ENCODE measurements at regions not wholly inside any gene's neighbourhood (a gene's known extent, or its start where the extent isn't known, plus 50 kb on each side); places are given as distances from the start of the nearest gene placed in this dataset.

DNA sequence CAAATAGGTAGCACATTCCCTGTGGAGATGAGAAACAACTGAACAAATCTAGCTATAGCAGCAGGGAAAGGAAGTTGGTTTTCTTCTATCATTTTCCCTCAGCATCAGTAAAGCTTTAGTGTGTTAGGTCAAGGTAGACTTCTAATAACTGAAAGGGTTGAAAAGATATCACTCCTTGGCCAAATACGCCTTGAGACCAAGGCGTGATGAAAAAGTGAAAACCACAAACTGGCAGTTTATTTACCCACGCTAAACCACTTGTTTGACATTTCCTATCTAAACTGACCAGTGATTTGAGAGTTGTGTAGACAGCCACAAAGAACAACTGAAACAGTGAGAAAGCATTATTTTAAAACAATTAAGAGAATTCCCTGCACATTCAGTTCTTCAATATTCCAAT is 99.6 kb upstream of the SOX5 start:
- H3K27ac ChIP-seq = no peak overlapping the region
- H3K4me3 ChIP-seq = no peak overlapping the region

DNA sequence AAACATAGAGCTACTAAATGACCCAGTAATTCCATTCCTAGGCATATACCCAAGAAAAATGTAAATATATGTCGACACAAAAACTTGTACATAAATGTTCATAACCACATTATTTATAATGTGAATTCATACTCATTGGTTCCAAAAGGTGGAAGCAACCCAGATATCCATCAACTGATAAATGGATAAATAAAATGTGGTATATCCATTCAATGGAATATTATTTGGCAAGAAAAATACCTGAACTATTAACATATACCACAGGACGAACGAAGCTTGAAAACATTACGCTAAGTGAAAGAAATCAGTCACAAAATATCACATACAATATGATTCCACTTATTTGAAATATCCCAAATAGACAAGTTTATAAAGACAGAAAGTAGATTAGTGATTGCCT is 99.0 kb upstream of the SOX5 start:
- H3K27ac ChIP-seq = no peak overlapping the region

DNA sequence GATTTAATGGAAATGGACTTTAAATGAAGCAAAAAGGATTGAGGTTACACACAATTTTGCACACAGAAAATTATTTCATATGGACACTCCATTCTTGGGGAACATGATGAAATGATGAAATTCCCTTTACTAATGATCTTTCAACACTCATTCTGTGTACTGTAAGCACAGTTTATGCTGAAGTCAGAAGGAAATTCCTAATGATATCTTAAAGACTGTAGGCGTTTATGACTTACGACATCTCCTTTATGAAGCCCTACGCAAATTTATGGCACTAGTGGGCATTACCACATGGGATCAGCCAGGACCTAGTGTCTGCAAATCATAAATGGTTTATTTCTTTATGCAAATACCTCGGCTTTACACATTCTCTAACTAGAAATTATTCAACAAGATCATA is 97.9 kb upstream of the SOX5 start:
- Histone ChIP-seq H3K27ac (no peak overlapping the region), H3K4me3 (no peak overlapping the region)

More for the DNA sequence above, 99.0 kb upstream of the SOX5 start:
- H3K4me3 ChIP-seq = no peak overlapping the region

DNA sequence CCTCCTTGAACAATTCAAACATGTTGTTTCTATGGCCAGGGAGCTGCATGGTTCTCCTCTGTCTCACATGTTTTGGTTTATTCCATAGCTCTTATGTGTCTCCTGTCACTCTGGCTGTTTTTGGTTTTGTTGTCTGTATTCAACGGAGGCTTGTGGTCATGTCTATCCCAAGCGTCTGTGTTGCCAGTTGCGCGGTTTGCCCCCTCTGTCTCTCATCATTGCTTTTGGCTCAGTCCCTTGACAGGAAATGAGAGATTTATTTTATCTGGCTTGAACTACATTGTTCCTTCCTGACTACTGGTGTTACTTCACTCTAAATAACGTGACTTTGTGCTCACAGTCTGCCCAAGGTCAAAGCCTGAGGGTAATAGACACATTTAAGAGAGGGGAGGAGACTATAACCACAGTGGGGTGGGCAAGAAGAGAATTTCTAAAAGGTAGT is 96.4 kb upstream of the SOX5 start:
- no peak overlapping the region for H3K4me3 ChIP-seq
- no peak overlapping the region for H3K27ac ChIP-seq

DNA sequence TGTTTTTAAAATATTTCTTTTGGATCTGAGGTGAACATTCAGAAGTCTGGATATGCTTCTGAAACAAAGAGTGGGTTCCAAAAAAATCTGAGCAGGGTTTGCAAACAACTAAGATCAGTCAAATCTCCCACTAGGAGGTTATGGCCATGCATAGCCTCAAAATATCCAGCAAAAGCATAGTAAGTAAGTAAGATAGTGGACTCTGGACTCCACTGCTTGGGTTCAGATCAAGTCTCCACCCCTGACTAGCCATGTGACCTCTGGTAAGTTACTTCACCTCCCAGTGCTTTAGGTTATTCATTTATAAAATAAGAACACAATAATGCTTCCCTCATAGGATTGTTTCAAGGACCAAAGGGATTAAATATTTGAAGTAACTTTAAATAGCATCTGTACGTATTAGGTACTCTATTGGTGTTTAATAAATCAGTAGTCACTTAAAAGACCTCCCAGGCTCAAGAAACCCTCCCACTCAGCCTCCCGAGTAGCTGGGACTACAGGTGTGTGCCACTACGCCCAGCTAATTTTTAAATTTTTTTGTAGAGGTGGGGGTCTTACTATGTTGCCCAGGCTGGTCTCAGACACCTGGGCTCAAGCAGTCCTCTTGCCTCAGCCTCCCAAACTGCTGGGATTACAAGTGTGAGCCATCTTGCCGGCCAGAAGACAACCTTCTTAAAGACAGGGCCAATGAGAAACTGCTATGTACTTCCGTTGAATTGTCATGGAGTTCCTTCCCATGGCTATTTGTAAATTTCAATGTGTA is 95.7 kb upstream of the SOX5 start:
- no peak overlapping the region for H3K4me3 ChIP-seq
- no peak overlapping the region for H3K27ac ChIP-seq

DNA sequence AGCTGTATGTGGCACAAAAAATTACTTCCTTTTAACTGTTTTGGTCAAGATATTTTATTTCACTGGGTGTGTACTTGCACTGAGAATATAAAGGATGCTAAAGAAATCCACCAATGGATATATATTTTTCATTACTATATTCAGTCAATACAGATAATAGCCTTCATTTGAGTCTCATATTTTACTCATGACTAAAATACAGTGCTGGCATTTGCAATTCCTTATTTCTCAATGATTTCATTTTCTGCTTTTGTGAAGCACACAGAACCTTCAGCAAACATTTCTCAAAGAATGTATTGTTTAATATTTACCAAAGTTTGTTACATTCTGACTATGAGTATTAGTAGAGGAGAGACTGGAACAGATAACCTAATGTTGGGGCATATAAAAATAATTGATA is 93.2 kb upstream of the SOX5 start:
- H3K4me3 ChIP-seq = no peak overlapping the region
- H3K27ac ChIP-seq = no peak overlapping the region

DNA sequence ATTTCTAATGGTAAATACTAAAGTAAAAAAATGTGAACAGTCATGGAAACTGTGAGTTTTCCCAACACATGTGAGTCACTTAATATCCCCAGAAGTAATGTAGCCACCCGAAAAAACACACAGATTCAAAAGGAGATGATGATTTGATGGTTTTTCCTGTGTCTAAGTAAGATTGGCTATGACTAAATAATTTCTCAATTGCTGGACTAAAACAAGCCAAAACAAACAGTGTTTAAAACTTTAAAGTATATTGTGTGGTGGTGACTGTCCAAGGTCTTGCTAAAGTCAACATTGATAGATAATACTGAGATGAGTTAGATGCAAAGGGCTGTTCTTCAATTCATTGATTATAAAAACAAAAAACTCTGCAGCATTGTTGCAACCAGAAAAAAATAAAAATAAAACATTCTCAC is 89.6 kb upstream of the SOX5 start:
- H3K4me3 ChIP-seq = no peak overlapping the region
- no peak overlapping the region for H3K27ac ChIP-seq

DNA sequence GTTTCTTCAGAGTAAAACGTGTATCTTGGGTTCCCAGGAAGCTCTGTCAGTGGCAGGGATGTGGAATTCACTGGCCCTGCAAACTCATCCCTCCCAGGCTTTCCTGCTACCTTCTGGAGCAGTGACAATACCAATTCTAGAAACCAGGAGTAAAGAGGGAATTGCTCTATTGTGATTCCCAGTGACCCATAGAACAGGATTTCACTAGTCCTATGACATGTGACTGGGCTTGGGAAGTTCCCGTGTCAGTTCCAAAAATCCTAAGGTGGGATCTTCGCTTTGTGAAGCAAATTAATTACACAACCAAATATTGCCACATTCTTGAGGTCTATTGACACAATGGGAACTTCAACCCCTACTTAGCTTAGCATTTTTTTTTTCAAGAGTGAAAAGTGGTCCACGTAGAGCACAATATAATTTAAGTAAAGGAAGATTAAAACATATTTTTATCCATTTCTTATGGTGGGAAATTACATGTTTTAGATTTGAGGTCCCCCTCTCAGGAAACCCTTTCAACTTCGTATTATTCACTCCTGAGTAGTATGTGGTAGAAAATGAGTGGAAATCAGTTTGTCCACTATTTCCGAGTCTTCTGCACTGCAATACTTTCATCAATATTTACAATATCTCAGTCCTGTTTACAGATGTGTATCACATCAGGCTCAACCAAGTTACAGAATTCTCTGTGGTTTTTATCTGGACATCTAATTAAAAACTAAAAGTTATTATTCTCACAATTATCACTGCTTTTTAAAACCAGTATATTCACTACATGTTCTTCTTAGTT is 88.9 kb upstream of the SOX5 start:
- Histone ChIP-seq H3K27ac (no peak overlapping the region), H3K4me3 (no peak overlapping the region)

DNA sequence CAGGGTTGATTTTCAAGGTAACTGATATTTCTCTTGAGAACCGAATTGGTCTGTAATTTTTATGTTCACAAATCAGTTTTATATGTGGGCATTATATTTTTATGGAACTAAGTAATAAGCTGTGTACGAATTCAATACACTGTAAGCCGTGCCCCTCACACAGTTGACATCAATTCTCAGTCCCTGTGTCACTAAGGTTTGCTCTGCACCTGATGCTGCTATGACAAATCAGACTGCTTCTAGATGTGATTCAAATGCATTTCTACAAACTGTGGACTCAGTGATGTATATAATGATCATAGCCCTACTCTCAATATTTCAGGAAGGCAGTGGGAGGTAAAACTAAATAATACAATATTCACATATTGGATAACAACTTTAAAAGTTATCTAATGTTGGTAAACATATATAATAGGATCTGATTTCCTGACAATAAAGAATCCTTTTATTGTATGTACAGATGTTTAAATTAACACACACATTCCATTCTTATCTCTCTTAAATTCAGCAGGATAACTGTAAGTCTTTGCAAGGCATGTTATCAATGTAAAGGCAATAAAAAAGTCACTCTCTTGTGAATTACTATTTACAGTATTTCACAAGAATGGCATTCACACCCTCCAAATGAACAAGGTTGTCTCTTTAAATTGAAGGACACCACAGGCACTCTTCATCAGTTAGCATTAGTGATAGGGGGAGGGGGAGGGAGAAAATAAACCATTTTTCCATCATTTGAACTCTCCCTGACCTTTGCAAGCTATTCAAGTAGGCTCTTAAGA is 87.2 kb upstream of the SOX5 start:
- H3K4me3 ChIP-seq = no peak overlapping the region
- H3K27ac ChIP-seq = no peak overlapping the region

DNA sequence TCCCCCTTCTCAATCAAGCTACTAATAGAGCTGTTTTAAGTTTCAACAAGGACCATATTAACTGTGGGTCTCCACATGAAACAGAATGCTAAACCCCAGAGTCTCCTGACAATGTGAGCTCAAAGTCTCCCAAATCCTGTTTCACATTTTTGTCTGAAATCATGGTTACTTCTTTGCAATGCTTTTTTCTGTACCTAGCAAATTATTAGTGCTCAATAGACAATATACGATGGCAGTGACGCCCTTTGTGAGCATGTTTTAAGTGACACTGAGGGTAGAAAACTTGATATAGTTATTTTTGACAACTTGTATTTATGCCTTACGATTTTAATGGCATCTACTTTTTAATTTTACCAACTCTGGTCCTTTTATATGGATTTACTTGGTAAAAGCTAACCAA is 85.4 kb upstream of the SOX5 start:
- Histone ChIP-seq H3K27ac (no peak overlapping the region), H3K4me3 (no peak overlapping the region)

DNA sequence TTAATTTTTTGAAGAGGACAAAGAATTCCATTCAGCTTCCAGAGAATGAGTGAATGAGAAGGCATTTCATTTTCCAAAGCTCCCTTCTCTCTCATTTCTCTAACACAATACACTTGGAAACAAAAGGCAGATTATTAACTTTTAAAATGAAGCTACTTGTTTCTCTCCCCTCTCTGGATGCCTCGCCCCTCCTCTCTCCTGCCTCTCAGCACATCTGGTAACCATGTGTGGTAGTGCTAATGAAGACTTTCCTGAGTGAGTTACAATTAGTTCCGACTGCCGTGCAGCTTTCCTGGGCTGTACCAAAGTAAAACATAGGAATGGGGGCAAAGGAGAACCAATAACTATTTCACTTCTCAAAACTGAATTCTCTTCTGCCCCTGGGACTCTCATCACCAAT is 84.7 kb upstream of the SOX5 start:
- no peak overlapping the region for H3K4me3 ChIP-seq
- H3K27ac ChIP-seq = no peak overlapping the region

DNA sequence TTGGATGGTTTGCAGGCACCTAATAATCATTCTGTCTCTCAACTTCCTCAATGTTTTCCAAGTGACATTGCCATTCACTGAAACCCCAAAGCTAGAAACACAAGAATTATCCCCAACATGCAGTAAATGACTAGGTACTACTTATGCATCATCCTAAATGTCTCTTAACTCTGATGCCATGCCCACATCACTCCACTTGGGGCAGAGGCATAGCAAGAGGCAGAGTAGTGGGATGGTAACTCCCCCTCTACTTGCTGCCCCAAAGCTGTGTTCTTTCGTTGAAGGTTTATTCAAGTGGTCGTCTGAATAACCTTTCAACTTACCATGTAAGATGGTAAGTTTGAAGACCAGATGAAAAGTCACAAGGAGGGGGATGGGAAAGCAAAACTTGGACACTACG is 77.9 kb upstream of the SOX5 start:
- no peak overlapping the region for H3K4me3 ChIP-seq
- H3K27ac ChIP-seq = no peak overlapping the region

DNA sequence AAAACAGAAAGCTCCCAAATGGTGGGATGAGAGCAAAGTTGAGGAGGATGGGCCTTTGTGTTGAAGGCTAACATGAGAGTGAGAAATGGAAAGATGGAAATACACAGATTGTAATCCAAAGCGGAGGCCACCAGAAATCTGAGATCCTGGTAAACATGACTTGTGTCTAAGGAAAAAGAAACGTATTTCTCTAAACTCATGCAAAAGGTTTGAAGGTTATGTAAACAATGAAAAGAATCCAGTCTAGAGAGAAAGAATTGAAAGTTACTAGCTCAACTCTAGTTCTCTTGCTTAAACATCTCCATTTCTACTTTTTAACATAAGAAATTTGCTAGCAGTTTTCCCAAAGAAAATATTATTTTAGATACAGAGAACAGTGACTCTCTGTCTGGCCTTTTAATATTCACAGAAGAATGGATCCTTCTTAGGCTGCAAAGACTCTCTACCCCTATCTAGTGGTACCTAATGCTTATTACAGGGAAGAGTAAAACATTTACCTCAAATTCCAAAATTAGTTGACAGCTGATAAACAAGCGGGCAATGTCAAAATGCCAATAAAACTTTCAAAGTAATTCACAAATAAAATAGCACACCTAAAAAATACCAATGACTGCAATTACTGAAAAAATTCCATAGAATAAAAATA is 75.8 kb upstream of the SOX5 start:
- H3K27ac ChIP-seq = no peak overlapping the region

DNA sequence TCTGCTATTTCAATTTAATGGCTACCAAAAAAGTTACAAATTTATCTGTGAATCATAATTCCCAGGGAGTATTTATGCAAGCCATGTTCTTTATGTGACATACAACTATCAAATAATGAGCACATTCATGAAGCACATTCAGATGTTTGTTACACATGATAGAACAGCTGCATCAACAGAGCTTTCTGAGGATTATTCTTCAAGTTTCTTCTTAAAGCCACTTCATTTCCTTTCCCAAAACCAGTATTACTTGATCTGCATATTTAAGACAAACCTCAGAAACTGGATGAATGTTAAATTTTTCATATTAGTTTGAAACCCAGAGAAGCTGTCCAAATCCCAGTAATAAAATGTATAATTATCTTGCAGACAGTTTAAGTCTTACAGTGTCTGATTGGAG is 73.6 kb upstream of the SOX5 start:
- H3K27ac ChIP-seq = no peak overlapping the region
- H3K4me3 ChIP-seq = no peak overlapping the region

More for the DNA sequence above, 75.8 kb upstream of the SOX5 start:
- no peak overlapping the region for H3K4me3 ChIP-seq

DNA sequence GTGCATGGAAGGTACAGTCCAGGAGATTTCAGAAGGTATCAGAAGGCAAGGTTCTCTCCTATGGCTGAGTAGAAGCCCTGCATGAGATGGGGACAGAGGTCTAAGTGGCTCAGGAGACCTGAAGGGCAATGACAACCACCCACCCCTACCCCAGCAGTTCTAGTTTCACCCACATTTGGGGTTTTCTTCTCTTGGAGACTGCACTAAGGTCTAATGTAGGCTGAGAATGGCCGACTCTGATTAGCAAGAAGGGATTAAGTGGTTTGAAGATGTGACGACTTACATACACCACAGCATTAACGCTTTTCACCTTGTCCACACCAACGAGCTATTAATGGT is 71.7 kb upstream of the SOX5 start:
- Histone ChIP-seq H3K4me3 (no peak overlapping the region), H3K27ac (no peak overlapping the region)

DNA sequence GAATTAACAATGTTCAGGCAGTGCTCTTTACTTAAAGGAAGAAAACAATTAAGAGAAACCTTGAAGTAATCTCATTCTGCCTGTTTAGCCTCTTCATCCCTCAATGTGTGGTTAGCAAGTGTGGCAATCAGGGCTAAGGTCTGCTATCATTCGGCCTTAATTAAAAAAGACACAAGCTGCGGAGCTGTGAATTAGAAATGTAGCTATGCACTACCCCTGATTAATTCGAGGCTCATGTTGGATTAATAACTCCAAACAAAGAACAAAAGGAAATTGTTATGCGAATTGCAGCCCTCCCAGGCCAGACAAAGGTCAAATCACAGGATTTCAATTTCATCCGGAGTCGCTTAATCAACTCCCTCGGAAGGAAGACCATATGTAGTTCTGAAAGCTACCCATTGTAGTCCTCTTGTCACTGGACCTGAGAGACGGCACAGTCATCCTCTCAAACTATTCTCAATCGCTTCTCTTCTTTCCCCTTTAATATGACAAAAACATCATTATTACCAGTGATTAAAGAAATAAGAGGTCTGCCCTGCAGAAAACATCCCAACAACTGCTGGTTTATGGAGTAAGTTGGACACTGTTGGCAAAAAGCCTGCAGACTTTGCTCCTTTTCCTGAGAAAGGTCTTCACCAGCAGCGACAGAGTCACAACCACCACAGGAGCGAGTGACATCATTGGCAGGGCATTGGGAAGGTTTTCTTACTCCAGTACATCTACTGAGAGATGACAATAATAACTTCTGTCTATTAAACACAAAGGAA is 71.1 kb upstream of the SOX5 start:
- H3K4me3 ChIP-seq = no peak overlapping the region

DNA sequence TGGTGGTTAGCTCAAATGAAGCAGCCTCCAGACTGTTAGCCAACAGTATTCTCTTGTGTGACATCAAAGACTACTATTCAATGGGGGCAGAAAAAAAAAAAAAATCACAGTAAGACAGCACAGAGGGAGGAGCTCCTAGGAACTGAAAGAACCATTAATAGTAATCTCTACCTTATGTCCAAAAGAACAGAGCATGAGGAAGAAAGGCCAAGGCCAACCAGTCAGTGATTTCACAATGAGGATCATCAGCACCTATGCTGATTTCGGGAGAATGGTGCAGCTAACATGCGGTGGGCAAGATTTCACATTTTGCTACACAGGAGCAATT is 66.3 kb upstream of the SOX5 start:
- H3K4me3 ChIP-seq = no peak overlapping the region
- no peak overlapping the region for H3K27ac ChIP-seq

More for the DNA sequence above, 71.1 kb upstream of the SOX5 start:
- H3K27ac ChIP-seq = no peak overlapping the region

DNA sequence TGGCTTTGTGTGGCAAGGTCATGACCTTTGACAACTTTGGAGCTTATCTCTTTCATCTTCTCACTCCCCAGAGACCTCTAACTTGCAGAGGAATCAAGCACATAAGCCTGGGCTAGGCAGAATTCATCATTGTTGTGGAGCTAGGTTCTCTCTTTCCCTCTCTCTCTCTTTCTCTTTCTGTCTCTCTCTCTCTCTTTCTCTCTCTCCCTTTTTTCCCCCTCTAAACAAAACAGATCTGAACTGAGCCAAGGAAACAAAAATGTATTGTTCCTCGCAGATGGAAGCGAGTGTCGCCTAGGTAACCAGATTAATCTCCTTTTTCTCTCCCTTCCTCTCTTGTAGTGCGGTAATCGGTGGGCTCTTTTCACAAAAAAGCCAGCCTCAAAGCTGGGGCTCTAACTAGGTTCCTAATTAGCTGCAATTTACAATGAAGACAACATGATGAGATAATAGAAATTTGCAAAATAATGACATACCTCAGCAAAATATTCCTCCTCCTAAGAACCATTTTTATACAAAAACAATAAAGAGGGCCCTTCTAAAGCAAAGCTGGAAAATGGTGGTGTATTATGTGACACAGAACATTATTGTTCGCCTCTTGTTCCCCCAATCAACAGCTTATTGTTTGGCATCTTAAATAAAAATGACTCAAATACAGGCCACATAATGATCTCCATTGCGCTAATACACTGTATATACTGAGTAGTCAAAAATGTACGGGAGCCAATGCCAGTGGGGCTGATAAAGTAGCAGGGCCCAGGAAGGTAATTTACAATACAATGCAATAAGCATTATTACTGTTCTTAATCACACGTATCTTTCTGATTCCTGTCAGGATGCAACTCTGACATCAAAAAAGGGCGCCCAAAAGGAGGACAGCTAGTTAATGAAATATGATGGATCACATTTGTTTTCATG is 65.7 kb upstream of the SOX5 start:
- Histone ChIP-seq H3K27ac (no peak overlapping the region), H3K4me3 (no peak overlapping the region)

DNA sequence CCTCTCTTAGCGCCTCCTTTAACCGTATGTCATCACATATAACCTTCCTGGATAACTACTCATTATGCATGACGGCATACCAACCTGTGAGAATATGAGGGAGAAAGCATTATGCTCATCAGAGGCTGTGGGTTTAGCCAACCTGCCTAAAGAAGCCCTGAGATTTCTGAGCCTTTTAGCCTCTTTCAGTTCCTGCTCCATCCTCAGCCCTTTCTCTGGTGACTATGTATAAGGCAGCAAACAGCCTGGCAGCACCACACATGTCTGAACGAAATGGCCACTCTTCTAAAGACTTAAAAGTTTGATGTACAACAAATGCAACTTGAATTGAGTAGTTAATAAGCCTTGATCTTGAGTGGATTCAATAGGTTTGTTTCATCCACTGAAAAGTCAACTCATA is 64.8 kb upstream of the SOX5 start:
- Histone ChIP-seq H3K4me3 (no peak overlapping the region), H3K27ac (no peak overlapping the region)

Data from skin epidermis (tissue), 12 donors.